HG02610 (cell line): ENCODE measurements at regions not wholly inside any gene's neighbourhood (a gene's known extent, or its start where the extent isn't known, plus 50 kb on each side); places are given as distances from the start of the nearest gene placed in this dataset.

Experiments used
- ATAC-seq: cut with Tn5 transposase; IDR thresholded peaks from one replicate; pipeline ENCODE4 v1.9.1; 2021; ENCODE audit warnings: mild to moderate bottlenecking, moderate library complexity; ENCODE audit not compliant: unreplicated experiment

GRCh38 chr1:87600854-87601253 lies 272.2 kb downstream of the LMO4 start:
- ATAC-seq: peak; percentile 67

GRCh38 chr1:87603626-87604025 lies 274.9 kb downstream of the LMO4 start:
- no peak for ATAC-seq

GRCh38 chr1:87612956-87613355 lies 284.3 kb downstream of the LMO4 start:
- no peak for ATAC-seq

- no peak for ATAC-seq
These were observed 286.8 kb downstream of the LMO4 start for GRCh38 chr1:87615491-87615890.

- ATAC-seq: no peak
These were observed 287.2 kb downstream of the LMO4 start for GRCh38 chr1:87615901-87616300.

GRCh38 chr1:87620807-87621206 lies 292.1 kb downstream of the LMO4 start:
- no peak for ATAC-seq

- ATAC-seq: no peak
These were observed 301.0 kb downstream of the LMO4 start for GRCh38 chr1:87629673-87630072.

- no peak for ATAC-seq
These were observed 303.6 kb downstream of the LMO4 start for GRCh38 chr1:87632232-87632631.

GRCh38 chr1:87636198-87636892 lies 307.7 kb downstream of the LMO4 start:
- no peak for ATAC-seq

GRCh38 chr1:87638636-87639035 lies 310.0 kb downstream of the LMO4 start:
- ATAC-seq: no peak

GRCh38 chr1:87641996-87642395 lies 313.3 kb downstream of the LMO4 start:
- no peak for ATAC-seq

GRCh38 chr1:87642581-87643221 lies 314.0 kb downstream of the LMO4 start:
- ATAC-seq: no peak

GRCh38 chr1:87644033-87644578 lies 315.4 kb downstream of the LMO4 start:
- ATAC-seq: no peak

GRCh38 chr1:87644579-87645190 lies 316.0 kb downstream of the LMO4 start:
- no peak for ATAC-seq

GRCh38 chr1:87647430-87648177 lies 318.9 kb downstream of the LMO4 start:
- ATAC-seq: no peak

- no peak for ATAC-seq
These were observed 319.8 kb downstream of the LMO4 start for GRCh38 chr1:87648323-87649119.

- no peak for ATAC-seq
These were observed 321.6 kb downstream of the LMO4 start for GRCh38 chr1:87650306-87650705.

- no peak for ATAC-seq
These were observed 323.5 kb downstream of the LMO4 start for GRCh38 chr1:87652176-87652575.

GRCh38 chr1:87665151-87665550 lies 336.5 kb downstream of the LMO4 start:
- ATAC-seq: no peak

GRCh38 chr1:87666681-87667080 lies 338.0 kb downstream of the LMO4 start:
- no peak for ATAC-seq
